HepG2 (cell line): ENCODE measurements at regions not wholly inside any gene's neighbourhood (a gene's known extent, or its start where the extent isn't known, plus 50 kb on each side); places are given as distances from the start of the nearest gene placed in this dataset.

Source experiments
- HOXA7 ChIP-seq: sonication (generic); formaldehyde crosslinking; IDR thresholded peaks from 2 replicates; pipeline ENCODE4 v1.8.1; 2022; ENCODE audit warnings: mild to moderate bottlenecking, missing genetic modification reagents, moderate library complexity
- NKX3-1 ChIP-seq: sonication (generic); formaldehyde crosslinking; IDR thresholded peaks from 2 replicates; pipeline ENCODE4 v1.5.0; 2020; ENCODE audit warnings: missing genetic modification reagents
- PAF1 ChIP-seq: IDR thresholded peaks from 2 replicates; pipeline ENCODE4 v1.6.1; 2016; ENCODE audit warnings: missing genetic modification reagents, missing compliant biosample characterization
- PHB2 ChIP-seq: fragments of 450-650 bp; IDR thresholded peaks from 2 replicates; pipeline ENCODE4 v1.6.1; 2018; ENCODE audit not compliant: partially characterized antibody
- PRPF4 ChIP-seq: fragments of 200-400 bp; formaldehyde crosslinking; IDR thresholded peaks from 2 replicates; pipeline ENCODE4 v1.6.1; 2016; ENCODE audit warnings: low read length, low read depth; ENCODE audit not compliant: poor library complexity, severe bottlenecking
- RBFOX2 ChIP-seq: fragments of 200-400 bp; formaldehyde crosslinking; IDR thresholded peaks from 2 replicates; pipeline ENCODE4 v1.6.1; 2017; ENCODE audit warnings: low read depth, mild to moderate bottlenecking, low read length
- ZNF619 ChIP-seq: sonication (generic); formaldehyde crosslinking; IDR thresholded peaks from 2 replicates; pipeline ENCODE4 v1.4.0; 2020; ENCODE audit warnings: mild to moderate bottlenecking, missing genetic modification reagents
- TF ChIP-seq, protein P1 (sequence below), 2 experiments: IDR thresholded peaks; 2 replicates each; pipeline ENCODE4 v1.6.1; 2011 to 2012; ENCODE audit warnings: low read length in 2 of 2, borderline replicate concordance in 1 of 2, low read depth in 1 of 2, mild to moderate bottlenecking in 1 of 2, moderate library complexity in 1 of 2
- TF ChIP-seq, protein P2 (sequence below): sonication (generic); formaldehyde crosslinking; IDR thresholded peaks from 2 replicates; pipeline ENCODE4 v1.5.0; 2020; ENCODE audit warnings: missing genetic modification reagents

DNA sequence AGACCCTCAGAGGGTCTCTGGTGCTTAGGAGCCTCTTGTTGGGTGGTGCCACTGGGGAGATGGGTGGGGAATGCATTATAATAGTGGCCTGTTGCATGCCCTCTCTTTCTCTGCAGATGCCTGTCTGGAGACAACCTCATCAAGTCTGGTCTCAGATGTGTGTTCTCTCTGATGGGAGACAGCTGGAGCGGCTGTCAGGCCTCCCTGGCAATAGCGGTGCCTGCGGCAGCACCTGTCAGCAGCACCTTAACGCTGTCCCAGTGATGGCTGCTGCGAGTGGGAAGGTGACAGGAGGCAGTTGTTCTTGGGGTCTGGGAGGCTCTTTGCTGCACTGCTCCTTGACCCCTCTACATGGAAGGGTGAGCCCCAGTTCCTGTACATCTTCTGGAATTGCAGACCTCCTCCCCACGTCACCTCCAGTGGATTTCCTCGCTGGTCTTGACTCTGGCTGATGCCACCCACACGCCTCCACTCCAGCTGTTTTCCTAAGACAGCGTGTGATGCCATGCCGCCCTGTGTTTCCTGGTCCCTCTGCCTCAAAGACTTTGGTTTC lies 63.3 kb upstream of the BLCAP start (continued):
- TF ChIP-seq RBFOX2 (no peak), ZNF619 (CRISPR knock-in tag) (no peak), PHB2 (no peak), PAF1 (CRISPR knock-in tag) (no peak), PRPF4 (no peak), NKX3-1 (no peak), HOXA7 (no peak)
- TF ChIP-seq, protein P1, sequence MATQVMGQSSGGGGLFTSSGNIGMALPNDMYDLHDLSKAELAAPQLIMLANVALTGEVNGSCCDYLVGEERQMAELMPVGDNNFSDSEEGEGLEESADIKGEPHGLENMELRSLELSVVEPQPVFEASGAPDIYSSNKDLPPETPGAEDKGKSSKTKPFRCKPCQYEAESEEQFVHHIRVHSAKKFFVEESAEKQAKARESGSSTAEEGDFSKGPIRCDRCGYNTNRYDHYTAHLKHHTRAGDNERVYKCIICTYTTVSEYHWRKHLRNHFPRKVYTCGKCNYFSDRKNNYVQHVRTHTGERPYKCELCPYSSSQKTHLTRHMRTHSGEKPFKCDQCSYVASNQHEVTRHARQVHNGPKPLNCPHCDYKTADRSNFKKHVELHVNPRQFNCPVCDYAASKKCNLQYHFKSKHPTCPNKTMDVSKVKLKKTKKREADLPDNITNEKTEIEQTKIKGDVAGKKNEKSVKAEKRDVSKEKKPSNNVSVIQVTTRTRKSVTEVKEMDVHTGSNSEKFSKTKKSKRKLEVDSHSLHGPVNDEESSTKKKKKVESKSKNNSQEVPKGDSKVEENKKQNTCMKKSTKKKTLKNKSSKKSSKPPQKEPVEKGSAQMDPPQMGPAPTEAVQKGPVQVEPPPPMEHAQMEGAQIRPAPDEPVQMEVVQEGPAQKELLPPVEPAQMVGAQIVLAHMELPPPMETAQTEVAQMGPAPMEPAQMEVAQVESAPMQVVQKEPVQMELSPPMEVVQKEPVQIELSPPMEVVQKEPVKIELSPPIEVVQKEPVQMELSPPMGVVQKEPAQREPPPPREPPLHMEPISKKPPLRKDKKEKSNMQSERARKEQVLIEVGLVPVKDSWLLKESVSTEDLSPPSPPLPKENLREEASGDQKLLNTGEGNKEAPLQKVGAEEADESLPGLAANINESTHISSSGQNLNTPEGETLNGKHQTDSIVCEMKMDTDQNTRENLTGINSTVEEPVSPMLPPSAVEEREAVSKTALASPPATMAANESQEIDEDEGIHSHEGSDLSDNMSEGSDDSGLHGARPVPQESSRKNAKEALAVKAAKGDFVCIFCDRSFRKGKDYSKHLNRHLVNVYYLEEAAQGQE (IDR thresholded peaks at IDR 0.05; ENCODE audit: borderline replicate concordance in 1 of 2, low read depth in 1 of 2, low read length in 2 of 2): no peak
- TF ChIP-seq, protein P2, sequence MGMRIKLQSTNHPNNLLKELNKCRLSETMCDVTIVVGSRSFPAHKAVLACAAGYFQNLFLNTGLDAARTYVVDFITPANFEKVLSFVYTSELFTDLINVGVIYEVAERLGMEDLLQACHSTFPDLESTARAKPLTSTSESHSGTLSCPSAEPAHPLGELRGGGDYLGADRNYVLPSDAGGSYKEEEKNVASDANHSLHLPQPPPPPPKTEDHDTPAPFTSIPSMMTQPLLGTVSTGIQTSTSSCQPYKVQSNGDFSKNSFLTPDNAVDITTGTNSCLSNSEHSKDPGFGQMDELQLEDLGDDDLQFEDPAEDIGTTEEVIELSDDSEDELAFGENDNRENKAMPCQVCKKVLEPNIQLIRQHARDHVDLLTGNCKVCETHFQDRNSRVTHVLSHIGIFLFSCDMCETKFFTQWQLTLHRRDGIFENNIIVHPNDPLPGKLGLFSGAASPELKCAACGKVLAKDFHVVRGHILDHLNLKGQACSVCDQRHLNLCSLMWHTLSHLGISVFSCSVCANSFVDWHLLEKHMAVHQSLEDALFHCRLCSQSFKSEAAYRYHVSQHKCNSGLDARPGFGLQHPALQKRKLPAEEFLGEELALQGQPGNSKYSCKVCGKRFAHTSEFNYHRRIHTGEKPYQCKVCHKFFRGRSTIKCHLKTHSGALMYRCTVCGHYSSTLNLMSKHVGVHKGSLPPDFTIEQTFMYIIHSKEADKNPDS (CRISPR knock-in tag): no peak
